ENCODE measurements at regions not wholly inside any gene's neighbourhood (a gene's known extent, or its start where the extent isn't known, plus 50 kb on each side); places are given as distances from the start of the nearest gene placed in this dataset.

DNA sequence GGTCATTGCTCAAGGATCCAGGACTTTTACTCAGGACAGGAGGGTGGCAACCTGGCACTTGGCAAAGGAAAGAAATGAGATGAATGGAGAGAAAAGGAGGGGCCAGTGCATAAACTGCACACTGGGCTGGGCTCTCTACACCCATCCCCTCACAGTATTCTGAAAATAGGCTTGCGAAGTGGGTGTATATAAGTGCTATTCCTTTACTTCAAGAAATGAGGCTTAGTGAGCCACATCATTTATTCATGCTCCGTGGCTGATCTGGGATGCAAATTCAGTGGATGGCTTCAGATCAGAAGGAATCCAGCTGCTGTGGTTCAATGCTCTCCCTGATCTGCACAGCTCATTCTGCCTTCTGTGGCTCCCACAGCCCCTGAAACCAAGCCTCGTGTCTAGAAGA lies 297.7 kb downstream of the UQCRFS1 start (continued):
- TF ChIP-seq, protein P1, sequence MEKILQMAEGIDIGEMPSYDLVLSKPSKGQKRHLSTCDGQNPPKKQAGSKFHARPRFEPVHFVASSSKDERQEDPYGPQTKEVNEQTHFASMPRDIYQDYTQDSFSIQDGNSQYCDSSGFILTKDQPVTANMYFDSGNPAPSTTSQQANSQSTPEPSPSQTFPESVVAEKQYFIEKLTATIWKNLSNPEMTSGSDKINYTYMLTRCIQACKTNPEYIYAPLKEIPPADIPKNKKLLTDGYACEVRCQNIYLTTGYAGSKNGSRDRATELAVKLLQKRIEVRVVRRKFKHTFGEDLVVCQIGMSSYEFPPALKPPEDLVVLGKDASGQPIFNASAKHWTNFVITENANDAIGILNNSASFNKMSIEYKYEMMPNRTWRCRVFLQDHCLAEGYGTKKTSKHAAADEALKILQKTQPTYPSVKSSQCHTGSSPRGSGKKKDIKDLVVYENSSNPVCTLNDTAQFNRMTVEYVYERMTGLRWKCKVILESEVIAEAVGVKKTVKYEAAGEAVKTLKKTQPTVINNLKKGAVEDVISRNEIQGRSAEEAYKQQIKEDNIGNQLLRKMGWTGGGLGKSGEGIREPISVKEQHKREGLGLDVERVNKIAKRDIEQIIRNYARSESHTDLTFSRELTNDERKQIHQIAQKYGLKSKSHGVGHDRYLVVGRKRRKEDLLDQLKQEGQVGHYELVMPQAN (conservative IDR thresholded peaks at IDR 0.05), result no peak
- no peak for TF ChIP-seq PML (IDR thresholded peaks at IDR 0.05; ENCODE audit: low read length)
- TF ChIP-seq YBX1 (IDR thresholded peaks at IDR 0.05), result no peak
- TF ChIP-seq ZNF274 (IDR thresholded peaks at IDR 0.05; ENCODE audit: insufficient read depth, insufficient read length), result no peak
- TF ChIP-seq IRF4 (IDR thresholded peaks at IDR 0.05; ENCODE audit: low read depth, low read length), result no peak
- TF ChIP-seq ATF7 (IDR thresholded peaks at IDR 0.05; ENCODE audit: low read depth), result no peak

DNA sequence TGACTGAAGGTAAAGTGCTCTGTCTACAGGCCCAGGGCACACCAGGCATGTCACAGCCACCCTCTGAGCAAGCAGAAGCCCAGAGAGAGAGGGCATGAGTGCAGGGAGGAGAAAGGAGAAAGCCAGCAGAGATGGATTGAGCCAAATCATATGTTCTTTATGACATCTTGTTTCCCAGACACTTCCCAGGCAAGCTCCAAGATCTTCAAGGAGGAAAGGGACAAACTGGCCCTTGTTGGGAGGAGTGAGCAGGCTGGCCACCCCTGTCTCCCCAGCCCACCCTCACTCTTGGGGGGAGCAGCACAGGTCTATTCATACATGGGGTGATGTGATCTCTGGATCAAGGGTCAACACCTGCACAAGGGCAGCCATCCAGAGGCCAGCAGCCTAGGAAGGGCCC lies 298.8 kb downstream of the UQCRFS1 start:
- SMC1A ChIA-PET (ENCODE audit: uncharacterized antibody, unreplicated experiment), result no interaction called here
- Histone ChIP-seq H3K9me3 (replicated peaks; ENCODE audit: control insufficient read depth, insufficient read depth, low read length) (no peaks in the 10 kb centered on the region; the same call in 2 of the 3 replicates), H4K20me1 (ENCODE audit: control insufficient read depth, insufficient read depth) (no peaks in the 10 kb centered on the region), H3K79me2 (ENCODE audit: control insufficient read depth, insufficient read depth, low read length) (no peaks in the 10 kb centered on the region), H2AFZ (ENCODE audit: control insufficient read depth, low read depth, low read length) (no peak overlapping the region), H3K4me1 (ENCODE audit: control insufficient read depth, insufficient read depth, low read length) (no peaks in the 10 kb centered on the region), H3K9ac (ENCODE audit: control insufficient read depth, insufficient read depth, low read length) (no peak overlapping the region), H3K4me3 (no peak overlapping the region), H3K27ac (ENCODE audit: control insufficient read depth, insufficient read depth) (no peak overlapping the region), H3K36me3 (ENCODE audit: control insufficient read depth in 2 of 2, insufficient read depth in 2 of 2, low read length in 1 of 2) (no peaks in the 10 kb centered on the region), H3K4me2 (ENCODE audit: control insufficient read depth, insufficient read depth) (no peak overlapping the region), H3K27me3 (replicated peaks in 1 of 2; ENCODE audit: control insufficient read depth in 2 of 2, insufficient read depth in 2 of 2, low read length in 1 of 2) (no peaks in the 10 kb centered on the region)
- FAIRE-seq, result no peak
- RAD21 ChIA-PET (ENCODE audit: unreplicated experiment), result no interaction called here
- DNase-seq (ENCODE audit: low read depth, low spot score), result no peak
- in situ Hi-C loops (cut with MboI), result no loop called here
- CTCF ChIA-PET, result interaction anchor here (0.7 kb wide), 1 partner anchor 36 kb away, joined by 3 read pairs; no protein-coding TSS in a partner anchor
- POLR2A ChIA-PET, result no interaction called here
- no TSS peak for BruUV-seq (replicated peaks)
- no peak for ATAC-seq
- intact Hi-C loops (cut with micrococcal nuclease; ENCODE audit: unreplicated experiment), result no loop called here
- TF ChIP-seq, protein P2, sequence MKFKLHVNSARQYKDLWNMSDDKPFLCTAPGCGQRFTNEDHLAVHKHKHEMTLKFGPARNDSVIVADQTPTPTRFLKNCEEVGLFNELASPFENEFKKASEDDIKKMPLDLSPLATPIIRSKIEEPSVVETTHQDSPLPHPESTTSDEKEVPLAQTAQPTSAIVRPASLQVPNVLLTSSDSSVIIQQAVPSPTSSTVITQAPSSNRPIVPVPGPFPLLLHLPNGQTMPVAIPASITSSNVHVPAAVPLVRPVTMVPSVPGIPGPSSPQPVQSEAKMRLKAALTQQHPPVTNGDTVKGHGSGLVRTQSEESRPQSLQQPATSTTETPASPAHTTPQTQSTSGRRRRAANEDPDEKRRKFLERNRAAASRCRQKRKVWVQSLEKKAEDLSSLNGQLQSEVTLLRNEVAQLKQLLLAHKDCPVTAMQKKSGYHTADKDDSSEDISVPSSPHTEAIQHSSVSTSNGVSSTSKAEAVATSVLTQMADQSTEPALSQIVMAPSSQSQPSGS (IDR thresholded peaks at IDR 0.05; ENCODE audit: low read length), result no peak
- TF ChIP-seq, protein P3, sequence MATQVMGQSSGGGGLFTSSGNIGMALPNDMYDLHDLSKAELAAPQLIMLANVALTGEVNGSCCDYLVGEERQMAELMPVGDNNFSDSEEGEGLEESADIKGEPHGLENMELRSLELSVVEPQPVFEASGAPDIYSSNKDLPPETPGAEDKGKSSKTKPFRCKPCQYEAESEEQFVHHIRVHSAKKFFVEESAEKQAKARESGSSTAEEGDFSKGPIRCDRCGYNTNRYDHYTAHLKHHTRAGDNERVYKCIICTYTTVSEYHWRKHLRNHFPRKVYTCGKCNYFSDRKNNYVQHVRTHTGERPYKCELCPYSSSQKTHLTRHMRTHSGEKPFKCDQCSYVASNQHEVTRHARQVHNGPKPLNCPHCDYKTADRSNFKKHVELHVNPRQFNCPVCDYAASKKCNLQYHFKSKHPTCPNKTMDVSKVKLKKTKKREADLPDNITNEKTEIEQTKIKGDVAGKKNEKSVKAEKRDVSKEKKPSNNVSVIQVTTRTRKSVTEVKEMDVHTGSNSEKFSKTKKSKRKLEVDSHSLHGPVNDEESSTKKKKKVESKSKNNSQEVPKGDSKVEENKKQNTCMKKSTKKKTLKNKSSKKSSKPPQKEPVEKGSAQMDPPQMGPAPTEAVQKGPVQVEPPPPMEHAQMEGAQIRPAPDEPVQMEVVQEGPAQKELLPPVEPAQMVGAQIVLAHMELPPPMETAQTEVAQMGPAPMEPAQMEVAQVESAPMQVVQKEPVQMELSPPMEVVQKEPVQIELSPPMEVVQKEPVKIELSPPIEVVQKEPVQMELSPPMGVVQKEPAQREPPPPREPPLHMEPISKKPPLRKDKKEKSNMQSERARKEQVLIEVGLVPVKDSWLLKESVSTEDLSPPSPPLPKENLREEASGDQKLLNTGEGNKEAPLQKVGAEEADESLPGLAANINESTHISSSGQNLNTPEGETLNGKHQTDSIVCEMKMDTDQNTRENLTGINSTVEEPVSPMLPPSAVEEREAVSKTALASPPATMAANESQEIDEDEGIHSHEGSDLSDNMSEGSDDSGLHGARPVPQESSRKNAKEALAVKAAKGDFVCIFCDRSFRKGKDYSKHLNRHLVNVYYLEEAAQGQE (IDR thresholded peaks at IDR 0.05; ENCODE audit: low read depth, low read length), result no peak
- TF ChIP-seq MYB (IDR thresholded peaks at IDR 0.05; ENCODE audit: borderline replicate concordance, low read depth, low read length) (no peak), SMARCA5 (IDR thresholded peaks at IDR 0.05) (no peak), PAX5 (IDR thresholded peaks at IDR 0.05; ENCODE audit: borderline replicate concordance, low read depth, low read length) (no peak), RCOR1 (conservative IDR thresholded peaks at IDR 0.05; ENCODE audit: low read depth, low read length) (no peak), ZNF217 (IDR thresholded peaks at IDR 0.05) (no peak), SMAD5 (IDR thresholded peaks at IDR 0.05; ENCODE audit: low read depth) (no peak), NFXL1 (IDR thresholded peaks at IDR 0.05; ENCODE audit: borderline replicate concordance) (no peak), EGR1 (IDR thresholded peaks at IDR 0.05; ENCODE audit: borderline replicate concordance in 1 of 2, low read depth in 2 of 2, low read length in 2 of 2) (no peak)
- TF ChIP-seq, protein P4, sequence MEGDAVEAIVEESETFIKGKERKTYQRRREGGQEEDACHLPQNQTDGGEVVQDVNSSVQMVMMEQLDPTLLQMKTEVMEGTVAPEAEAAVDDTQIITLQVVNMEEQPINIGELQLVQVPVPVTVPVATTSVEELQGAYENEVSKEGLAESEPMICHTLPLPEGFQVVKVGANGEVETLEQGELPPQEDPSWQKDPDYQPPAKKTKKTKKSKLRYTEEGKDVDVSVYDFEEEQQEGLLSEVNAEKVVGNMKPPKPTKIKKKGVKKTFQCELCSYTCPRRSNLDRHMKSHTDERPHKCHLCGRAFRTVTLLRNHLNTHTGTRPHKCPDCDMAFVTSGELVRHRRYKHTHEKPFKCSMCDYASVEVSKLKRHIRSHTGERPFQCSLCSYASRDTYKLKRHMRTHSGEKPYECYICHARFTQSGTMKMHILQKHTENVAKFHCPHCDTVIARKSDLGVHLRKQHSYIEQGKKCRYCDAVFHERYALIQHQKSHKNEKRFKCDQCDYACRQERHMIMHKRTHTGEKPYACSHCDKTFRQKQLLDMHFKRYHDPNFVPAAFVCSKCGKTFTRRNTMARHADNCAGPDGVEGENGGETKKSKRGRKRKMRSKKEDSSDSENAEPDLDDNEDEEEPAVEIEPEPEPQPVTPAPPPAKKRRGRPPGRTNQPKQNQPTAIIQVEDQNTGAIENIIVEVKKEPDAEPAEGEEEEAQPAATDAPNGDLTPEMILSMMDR (IDR thresholded peaks at IDR 0.05 in 2 of 3, conservative IDR thresholded peaks at IDR 0.05 in 1 of 3; ENCODE audit: control insufficient read depth in 2 of 3, extremely low read depth in 1 of 3, insufficient read depth in 1 of 3, low read depth in 3 of 3, low read length in 3 of 3), result no peak
